Vagina (tissue), 2 donors: ENCODE measurements at regions not wholly inside any gene's neighbourhood (a gene's known extent, or its start where the extent isn't known, plus 50 kb on each side); places are given as distances from the start of the nearest gene placed in this dataset.

ENCODE experiments used
- DNase-seq, 2 donors: peaks; one replicate each; pipeline ENCODE4 v3.0.0-alpha.2; 2017; ENCODE audit errors: extremely low spot score in 2 of 2
- H3K27ac ChIP-seq: fragments of 200-600 bp; sonication (generic); one replicate; pipeline ENCODE4 v1.5.1; 2019
- H3K27me3 ChIP-seq: fragments of 200-600 bp; sonication (generic); one replicate; pipeline ENCODE4 v1.5.1; 2019
- H3K36me3 ChIP-seq, 2 donors: fragments of 200-600 bp; sonication (generic); one replicate each; pipeline ENCODE4 v1.5.1; 2017 to 2019
- H3K4me1 ChIP-seq: fragments of 200-600 bp; sonication (generic); one replicate; pipeline ENCODE4 v1.5.1; 2019
- H3K4me3 ChIP-seq, 2 donors: fragments of 200-600 bp; sonication (generic); 1 replicate in 1 of 2; 2 replicates in 1 of 2; pipeline ENCODE4 v1.5.1; 2016 to 2019
- H3K9me3 ChIP-seq: fragments of 200-600 bp; sonication (generic); one replicate; pipeline ENCODE4 v1.5.1; 2019
- POLR2A ChIP-seq, 2 donors: fragments of 450-650 bp; IDR thresholded peaks; one replicate each; pipeline ENCODE4 v1.6.1; 2017; ENCODE audit warnings: antibody characterized with exemption in 2 of 2, mild to moderate bottlenecking in 2 of 2, moderate library complexity in 2 of 2
- POLR2AphosphoS5 ChIP-seq, 2 donors: sonication (generic); formaldehyde crosslinking; IDR thresholded peaks; one replicate each; pipeline ENCODE4 v1.9.0; 2017; ENCODE audit warnings: antibody characterized with exemption in 2 of 2, mild to moderate bottlenecking in 2 of 2, low read depth in 1 of 2; ENCODE audit not compliant: insufficient read depth in 1 of 2
- intact Hi-C: fragments of 100-400 bp; cut with DNase I; formaldehyde crosslinking; loops from one replicate; pipeline ENCODE4 v1.15.1; 2023
- TF ChIP-seq, protein P1 (sequence below), 3 experiments: fragments of 450-650 bp in 2 of 3; fragments of 200-600 bp in 1 of 3; sonication (generic) in 1 of 3; IDR thresholded peaks; one replicate each; pipeline ENCODE4 v1.5.1; 2017 to 2019; ENCODE audit warnings: antibody characterized with exemption in 3 of 3, mild to moderate bottlenecking in 2 of 3, moderate library complexity in 2 of 3

DNA sequence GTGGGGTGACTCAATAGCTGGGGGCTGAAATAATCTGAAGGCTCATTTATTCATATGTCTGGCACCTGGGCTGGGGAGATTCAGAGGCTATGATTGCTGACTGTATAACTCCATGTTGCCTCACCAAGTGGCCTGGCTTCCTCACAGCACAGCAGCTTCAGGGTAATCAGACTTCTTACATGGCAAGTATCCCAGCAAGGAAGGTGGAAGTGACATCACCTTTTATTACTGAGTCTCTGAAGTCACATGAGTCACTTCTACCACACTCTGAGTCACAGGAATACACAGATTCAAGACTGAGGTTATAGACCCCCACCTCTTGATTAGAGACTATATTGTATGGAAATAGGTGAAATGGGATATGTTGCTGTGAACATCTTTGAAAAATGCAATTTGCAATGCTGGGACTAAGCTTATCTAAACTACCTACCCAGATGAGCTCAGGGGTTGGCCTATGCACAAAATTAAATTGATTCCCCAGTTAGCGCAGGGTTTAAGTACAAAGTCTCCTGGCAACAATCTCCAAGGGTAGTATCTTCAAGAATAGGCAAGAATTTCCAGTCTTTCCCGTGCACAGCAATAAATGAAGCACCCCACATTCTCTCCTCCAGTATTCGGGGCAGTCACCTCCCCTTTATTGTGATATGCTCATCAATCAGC lies 553.1 kb downstream of the LRRC70 start:
- Histone ChIP-seq H3K27ac (no peak overlapping the region), H3K4me3 (no peak overlapping the region), H3K27me3 (no peaks in the 10 kb centered on the region), H3K36me3 (no peaks in the 10 kb centered on the region), H3K4me1 (no peaks in the 10 kb centered on the region), H3K9me3 (no peaks in the 10 kb centered on the region)
- no peak for TF ChIP-seq POLR2AphosphoS5 (IDR thresholded peaks at IDR 0.05; ENCODE audit: insufficient read depth in 1 of 2, low read depth in 1 of 2)
- intact Hi-C loops = no loop called here
- DNase-seq = no peak

DNA sequence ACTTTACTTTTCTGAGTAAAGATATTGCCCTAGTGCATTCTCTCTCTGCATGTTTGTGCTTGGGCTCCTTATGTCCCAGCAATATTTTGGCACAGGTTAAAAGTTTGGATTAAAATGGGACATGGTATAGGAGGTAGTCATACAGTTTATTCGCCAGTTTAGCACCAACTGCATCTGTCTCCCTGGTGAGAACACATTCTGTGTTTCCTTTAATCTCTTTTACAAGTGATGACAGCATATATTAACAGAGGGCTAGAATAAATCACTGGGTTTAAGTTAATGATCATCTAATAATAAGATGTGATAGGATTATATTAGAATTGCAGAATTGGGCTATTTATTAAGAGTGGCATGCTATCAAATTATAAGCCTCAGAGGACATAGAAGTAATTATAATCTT lies 550.1 kb downstream of the LRRC70 start:
- intact Hi-C loops = no loop called here
- TF ChIP-seq POLR2AphosphoS5 (IDR thresholded peaks at IDR 0.05; ENCODE audit: insufficient read depth in 1 of 2, low read depth in 1 of 2) (no peak), POLR2A (IDR thresholded peaks at IDR 0.05) (no peak)
- TF ChIP-seq, protein P1, sequence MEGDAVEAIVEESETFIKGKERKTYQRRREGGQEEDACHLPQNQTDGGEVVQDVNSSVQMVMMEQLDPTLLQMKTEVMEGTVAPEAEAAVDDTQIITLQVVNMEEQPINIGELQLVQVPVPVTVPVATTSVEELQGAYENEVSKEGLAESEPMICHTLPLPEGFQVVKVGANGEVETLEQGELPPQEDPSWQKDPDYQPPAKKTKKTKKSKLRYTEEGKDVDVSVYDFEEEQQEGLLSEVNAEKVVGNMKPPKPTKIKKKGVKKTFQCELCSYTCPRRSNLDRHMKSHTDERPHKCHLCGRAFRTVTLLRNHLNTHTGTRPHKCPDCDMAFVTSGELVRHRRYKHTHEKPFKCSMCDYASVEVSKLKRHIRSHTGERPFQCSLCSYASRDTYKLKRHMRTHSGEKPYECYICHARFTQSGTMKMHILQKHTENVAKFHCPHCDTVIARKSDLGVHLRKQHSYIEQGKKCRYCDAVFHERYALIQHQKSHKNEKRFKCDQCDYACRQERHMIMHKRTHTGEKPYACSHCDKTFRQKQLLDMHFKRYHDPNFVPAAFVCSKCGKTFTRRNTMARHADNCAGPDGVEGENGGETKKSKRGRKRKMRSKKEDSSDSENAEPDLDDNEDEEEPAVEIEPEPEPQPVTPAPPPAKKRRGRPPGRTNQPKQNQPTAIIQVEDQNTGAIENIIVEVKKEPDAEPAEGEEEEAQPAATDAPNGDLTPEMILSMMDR (IDR thresholded peaks at IDR 0.05) = no peak

DNA sequence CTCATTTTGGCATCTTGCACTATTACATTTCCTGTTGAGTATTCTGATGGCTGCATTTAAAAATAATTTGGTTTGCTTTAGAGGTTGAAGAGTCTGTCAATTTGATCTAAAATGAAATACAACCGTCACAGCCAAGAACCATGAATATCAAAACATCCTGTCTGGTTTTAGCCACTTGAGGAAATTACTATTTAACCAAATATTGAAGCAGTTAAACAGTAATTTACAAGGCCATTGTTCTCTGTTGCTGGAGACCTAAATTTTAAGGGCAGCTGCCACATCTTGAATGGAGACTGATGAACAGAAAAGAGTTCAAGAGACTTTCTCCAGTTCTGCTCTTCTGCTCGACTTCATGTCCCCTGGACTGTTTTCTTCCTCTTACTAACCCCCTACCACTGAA lies 549.4 kb downstream of the LRRC70 start:
- TF ChIP-seq POLR2AphosphoS5 (IDR thresholded peaks at IDR 0.05; ENCODE audit: insufficient read depth in 1 of 2, low read depth in 1 of 2) (no peak), POLR2A (IDR thresholded peaks at IDR 0.05) (no peak)
- TF ChIP-seq, protein P1 (IDR thresholded peaks at IDR 0.05) = no peak
- Histone ChIP-seq H3K27me3 (no peaks in the 10 kb centered on the region), H3K4me3 (no peak overlapping the region), H3K36me3 (no peaks in the 10 kb centered on the region), H3K4me1 (no peaks in the 10 kb centered on the region), H3K27ac (no peak overlapping the region), H3K9me3 (no peaks in the 10 kb centered on the region)
- intact Hi-C loops = no loop called here
- no peak for DNase-seq

More for the DNA sequence above, 550.1 kb downstream of the LRRC70 start:
- H3K36me3 ChIP-seq = no peaks in the 10 kb centered on the region
- H3K4me3 ChIP-seq = no peak overlapping the region
- no peaks in the 10 kb centered on the region for H3K9me3 ChIP-seq
- H3K27ac ChIP-seq = no peak overlapping the region
- no peaks in the 10 kb centered on the region for H3K4me1 ChIP-seq
- H3K27me3 ChIP-seq = no peaks in the 10 kb centered on the region
- DNase-seq = no peak

DNA sequence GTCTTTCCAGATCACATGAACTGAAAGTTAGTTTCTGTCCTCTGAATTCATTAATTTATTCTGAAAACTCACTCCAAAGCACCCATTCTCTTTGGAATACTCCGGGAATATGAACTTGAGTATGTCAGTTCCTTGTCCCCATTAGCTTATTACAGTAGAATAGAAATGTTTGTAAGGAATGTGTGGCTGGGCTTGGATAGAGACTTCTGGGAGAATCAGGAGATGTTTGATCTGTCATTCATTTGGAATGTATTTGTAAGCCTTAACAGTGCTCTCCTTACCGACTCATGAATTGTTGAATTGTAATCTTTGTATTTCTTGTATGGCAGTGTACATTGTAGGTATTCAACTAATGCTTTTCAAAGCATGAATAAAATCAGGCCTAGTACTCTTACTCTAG lies 548.4 kb downstream of the LRRC70 start:
- no peak overlapping the region for H3K4me3 ChIP-seq
- no peak for DNase-seq
- no peaks in the 10 kb centered on the region for H3K36me3 ChIP-seq
- no peak overlapping the region for H3K27ac ChIP-seq
- no peaks in the 10 kb centered on the region for H3K9me3 ChIP-seq
- no peaks in the 10 kb centered on the region for H3K27me3 ChIP-seq
- TF ChIP-seq POLR2A (IDR thresholded peaks at IDR 0.05) (no peak), POLR2AphosphoS5 (IDR thresholded peaks at IDR 0.05; ENCODE audit: insufficient read depth in 1 of 2, low read depth in 1 of 2) (no peak)
- TF ChIP-seq, protein P1 (IDR thresholded peaks at IDR 0.05) = no peak
- intact Hi-C loops = no loop called here
- no peaks in the 10 kb centered on the region for H3K4me1 ChIP-seq

DNA sequence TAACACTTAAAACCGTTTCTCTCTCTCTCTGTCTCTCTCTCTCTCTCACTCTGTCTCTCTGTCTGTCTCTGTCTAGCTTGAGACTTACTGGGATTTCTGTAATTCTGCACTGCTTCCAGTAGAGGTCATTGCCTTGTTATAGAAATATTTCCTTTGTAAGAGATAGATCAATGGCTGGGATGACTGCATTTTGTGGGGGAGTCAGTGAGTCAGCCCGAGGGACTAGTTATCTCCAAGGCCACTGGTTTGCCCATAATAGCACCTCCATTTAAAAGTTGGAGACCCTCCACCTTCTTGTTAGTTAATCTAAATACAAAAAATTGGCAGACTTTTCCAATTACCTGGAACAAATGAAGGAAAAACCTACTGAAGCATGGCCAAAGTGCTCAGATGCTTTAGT lies 547.2 kb downstream of the LRRC70 start:
- intact Hi-C loops = no loop called here
- TF ChIP-seq POLR2AphosphoS5 (IDR thresholded peaks at IDR 0.05; ENCODE audit: insufficient read depth in 1 of 2, low read depth in 1 of 2) = no peak
- TF ChIP-seq POLR2A (IDR thresholded peaks at IDR 0.05) = no peak
- TF ChIP-seq, protein P1 (IDR thresholded peaks at IDR 0.05) = no peak

More for the DNA sequence above, 547.2 kb downstream of the LRRC70 start:
- Histone ChIP-seq H3K9me3 (no peaks in the 10 kb centered on the region), H3K4me3 (no peak overlapping the region), H3K27ac (no peak overlapping the region), H3K4me1 (no peaks in the 10 kb centered on the region), H3K27me3 (no peaks in the 10 kb centered on the region), H3K36me3 (no peaks in the 10 kb centered on the region)
- no peak for DNase-seq
